Activated B cell treated with CpG ODN at 0.5 μM for 24 hours (primary cell): ENCODE measurements at regions not wholly inside any gene's neighbourhood (a gene's known extent, or its start where the extent isn't known, plus 50 kb on each side); places are given as distances from the start of the nearest gene placed in this dataset.

ENCODE experiments used
- ATAC-seq: fragments of 200-7000 bp; cut with Tn5 transposase; one replicate; pipeline ENCODE4 v1.10.0; 2021; ENCODE audit warnings: low read depth, mild to moderate bottlenecking, moderate library complexity
- CTCF ChIA-PET: fragments of 350-600 bp; sonication (Branson Sonifier 250); formaldehyde crosslinking; loops from one replicate; lab custom pipeline; 2021; ENCODE audit warnings: antibody characterized with exemption; lab: Charles Lee
- POLR2A ChIA-PET: fragments of 350-600 bp; sonication (Branson Sonifier 250); formaldehyde crosslinking; loops from one replicate; lab custom pipeline; 2021; ENCODE audit warnings: antibody characterized with exemption; lab: Charles Lee
- DNase-seq: peaks from one replicate; pipeline ENCODE4 v3.0.0; 2022
- H3K27ac Mint-ChIP-seq: one replicate; pipeline ENCODE4 v1.8.0; 2020; ENCODE audit warnings: mixed read lengths
- H3K27me3 Mint-ChIP-seq: one replicate; pipeline ENCODE4 v1.8.0; 2021; ENCODE audit warnings: mixed read lengths
- H3K36me3 Mint-ChIP-seq: one replicate; pipeline ENCODE4 v1.8.0; 2021; ENCODE audit warnings: low read depth, mixed read lengths
- H3K4me1 Mint-ChIP-seq: one replicate; pipeline ENCODE4 v1.8.0; 2021; ENCODE audit warnings: mixed read lengths
- H3K4me3 Mint-ChIP-seq: one replicate; pipeline ENCODE4 v1.8.0; 2020; ENCODE audit warnings: mild to moderate bottlenecking, mixed read lengths
- H3K9me3 Mint-ChIP-seq: one replicate; pipeline ENCODE4 v1.8.0; 2020; ENCODE audit warnings: mixed read lengths
- CTCF ChIP-seq: fragments of 200-600 bp; IDR thresholded peaks from one replicate; pipeline ENCODE4 v1.8.0; 2022; ENCODE audit warnings: antibody characterized with exemption, mild to moderate bottlenecking
- intact Hi-C: fragments of 100-400 bp; cut with micrococcal nuclease; formaldehyde crosslinking; loops from one replicate; pipeline ENCODE4 v1.15.1; 2024

GRCh38 chr11:116688202-116688540 is 84.6 kb downstream of the BUD13 start:
- ChIA-PET CTCF (no interaction called here), POLR2A (no interaction called here)
- Mint-ChIP-seq H3K36me3 (no peaks in the 10 kb centered on the region), H3K4me1 (peaks cover 2% of the 10 kb centered on the region), H3K4me3 (no peak overlapping the region), H3K27ac (no peak overlapping the region), H3K27me3 (peaks cover 11% of the 10 kb centered on the region), H3K9me3 (peaks cover 6% of the 10 kb centered on the region)
- TF ChIP-seq CTCF = no peak
- DNase-seq = no peak
- no peak for ATAC-seq
- intact Hi-C loops = no loop called here

DNA sequence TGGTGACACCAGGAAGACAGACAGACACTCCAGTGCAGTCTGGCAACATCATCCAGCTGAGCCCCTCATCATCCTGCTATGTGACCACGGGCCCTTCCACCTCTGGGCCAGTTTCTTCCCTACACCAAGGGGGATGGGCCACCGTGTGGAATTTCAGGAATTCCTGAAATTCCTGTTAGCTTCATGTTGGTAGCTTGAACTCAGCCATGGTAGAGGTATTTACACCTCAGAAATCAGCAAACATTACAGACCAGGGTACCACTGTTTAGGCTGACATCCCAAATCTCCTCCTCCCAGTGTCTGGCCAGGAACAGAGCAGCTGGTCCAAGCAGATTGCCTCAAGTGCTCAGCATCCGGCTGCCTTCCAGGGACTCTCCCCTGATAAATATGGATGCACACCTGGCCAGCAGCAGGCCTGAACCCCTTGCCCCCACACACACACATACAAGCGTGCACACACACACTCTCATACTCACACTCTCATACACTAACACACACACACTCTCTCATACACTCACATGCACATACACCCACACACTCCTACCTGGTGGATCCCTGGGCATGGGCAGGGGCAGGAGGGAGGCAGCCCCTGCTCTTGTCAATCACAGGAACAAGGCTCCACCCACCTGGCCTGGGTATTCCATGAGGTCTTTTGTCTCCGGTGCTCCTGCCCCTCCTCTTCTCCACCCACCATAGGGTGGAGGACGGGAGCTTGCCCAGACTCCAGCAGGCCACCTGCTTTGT is 85.2 kb downstream of the BUD13 start:
- Mint-ChIP-seq H3K9me3 (peaks cover 7% of the 10 kb centered on the region), H3K4me3 (no peak overlapping the region), H3K27me3 (peaks cover 11% of the 10 kb centered on the region), H3K36me3 (no peaks in the 10 kb centered on the region), H3K27ac (no peak overlapping the region), H3K4me1 (peaks cover 2% of the 10 kb centered on the region)
- no peak for ATAC-seq
- ChIA-PET CTCF (no interaction called here), POLR2A (no interaction called here)
- DNase-seq = no peak
- TF ChIP-seq CTCF = no peak
- intact Hi-C loops = no loop called here

GRCh38 chr11:116686866-116687265 is 85.9 kb downstream of the BUD13 start:
- Mint-ChIP-seq H3K4me1 (peaks cover 2% of the 10 kb centered on the region), H3K36me3 (no peaks in the 10 kb centered on the region), H3K27ac (no peak overlapping the region), H3K9me3 (peaks cover 7% of the 10 kb centered on the region), H3K4me3 (no peak overlapping the region), H3K27me3 (peaks cover 15% of the 10 kb centered on the region)
- DNase-seq (no peak), ATAC-seq (no peak)
- CTCF ChIA-PET = no interaction called here
- TF ChIP-seq CTCF = no peak
- intact Hi-C loops = no loop called here
- POLR2A ChIA-PET = no interaction called here

- intact Hi-C loops = loop anchor here (2.0 kb wide), 1 partner anchor 65 kb away; no protein-coding TSS in a partner anchor
- no peaks in the 10 kb centered on the region for H3K4me1 Mint-ChIP-seq
- no peak overlapping the region for H3K27ac Mint-ChIP-seq
- DNase-seq (no peak), ATAC-seq (no peak)
- no peaks in the 10 kb centered on the region for H3K36me3 Mint-ChIP-seq
- H3K9me3 Mint-ChIP-seq = peaks cover 7% of the 10 kb centered on the region
- CTCF ChIA-PET = interaction anchor here (1.3 kb wide), 1 partner anchor 8 kb away, joined by 3 read pairs; no protein-coding TSS in a partner anchor
- POLR2A ChIA-PET = no interaction called here
- TF ChIP-seq CTCF = no peak
- H3K4me3 Mint-ChIP-seq = no peak overlapping the region
- H3K27me3 Mint-ChIP-seq = peaks cover 19% of the 10 kb centered on the region
These were observed 88.8 kb downstream of the BUD13 start for GRCh38 chr11:116683982-116684381.

DNA sequence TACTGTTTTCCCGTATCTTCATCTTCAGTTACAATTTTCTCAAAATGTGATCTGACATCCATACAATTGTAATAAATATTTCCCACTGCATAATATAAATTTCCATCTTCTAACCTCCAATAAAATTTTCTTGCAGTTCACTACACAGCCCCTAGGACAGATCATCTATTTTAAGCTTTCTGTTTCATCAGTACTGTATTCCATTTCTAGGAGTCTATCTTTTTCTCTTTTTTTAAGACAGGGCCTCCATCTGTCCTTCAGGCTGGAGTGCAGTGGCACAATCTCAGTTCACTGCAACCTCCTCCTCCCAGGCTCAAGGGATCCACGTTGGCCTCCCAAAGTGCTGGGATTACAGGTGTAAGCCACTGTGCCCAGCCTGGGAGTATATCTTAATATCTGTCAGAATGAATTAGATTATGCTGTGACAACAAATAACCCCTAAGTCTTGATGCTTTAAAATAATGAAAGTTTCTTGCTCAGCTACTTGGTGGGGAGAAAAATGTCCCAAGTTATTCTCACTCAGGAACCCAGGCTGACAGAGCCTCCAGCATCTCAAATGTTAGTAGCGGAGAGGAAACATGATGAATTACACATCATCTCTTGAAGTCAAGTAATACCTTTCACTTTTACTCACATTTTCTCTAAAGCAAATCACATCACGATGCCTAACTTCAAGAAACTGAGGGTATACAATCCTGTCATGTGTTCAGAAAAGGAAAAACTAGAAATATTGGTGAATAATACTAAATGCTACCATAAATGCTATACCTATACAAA is 92.2 kb downstream of the BUD13 start:
- TF ChIP-seq CTCF = no peak
- H3K27me3 Mint-ChIP-seq = peaks cover 14% of the 10 kb centered on the region
- H3K36me3 Mint-ChIP-seq = no peaks in the 10 kb centered on the region
- H3K9me3 Mint-ChIP-seq = peaks cover 12% of the 10 kb centered on the region
- no peaks in the 10 kb centered on the region for H3K4me1 Mint-ChIP-seq
- ATAC-seq (no peak), DNase-seq (no peak)
- no peak overlapping the region for H3K4me3 Mint-ChIP-seq
- intact Hi-C loops = no loop called here
- ChIA-PET POLR2A (no interaction called here), CTCF (no interaction called here)
- H3K27ac Mint-ChIP-seq = no peak overlapping the region
